ENCODE measurements at regions not wholly inside any gene's neighbourhood (a gene's known extent, or its start where the extent isn't known, plus 50 kb on each side); places are given as distances from the start of the nearest gene placed in this dataset.

DNA sequence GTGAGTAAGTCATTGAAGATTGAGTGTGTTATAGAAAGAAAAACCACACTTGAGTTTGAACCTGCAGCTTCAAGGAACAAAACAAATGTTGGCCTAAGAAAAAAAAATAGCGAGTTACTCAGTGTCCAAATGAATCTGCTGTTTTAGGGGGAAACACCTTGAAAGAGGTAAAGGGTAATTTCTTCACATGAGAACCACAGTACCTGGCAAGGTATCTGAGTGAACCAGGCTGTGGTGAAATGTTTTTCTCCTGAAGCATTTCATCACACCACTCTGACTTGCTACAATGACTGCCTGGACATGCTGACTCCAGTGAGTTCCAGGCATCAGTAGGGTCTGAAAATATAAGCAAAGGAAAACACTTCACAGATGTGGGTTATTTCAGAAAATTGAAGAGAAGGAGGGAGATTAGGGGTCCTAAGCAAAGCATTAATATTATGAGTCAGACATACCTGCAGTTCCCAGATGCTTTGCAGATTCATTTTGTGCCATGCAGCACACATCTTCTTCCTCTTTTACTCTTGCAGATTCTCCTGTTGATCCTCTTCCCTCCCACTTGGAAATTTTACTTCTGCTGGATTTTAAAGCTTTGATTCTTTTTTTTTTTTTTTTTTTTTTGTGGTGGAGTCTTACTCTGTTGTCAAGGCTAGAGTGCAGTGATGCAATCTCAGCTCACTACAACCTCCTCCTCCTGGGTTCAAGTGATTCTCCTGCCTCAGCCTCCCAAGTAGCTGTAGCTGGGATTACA, 206.2 kb upstream of the SGK1 start:
- DNase-seq (ENCODE audit: low spot score): no peak

DNA sequence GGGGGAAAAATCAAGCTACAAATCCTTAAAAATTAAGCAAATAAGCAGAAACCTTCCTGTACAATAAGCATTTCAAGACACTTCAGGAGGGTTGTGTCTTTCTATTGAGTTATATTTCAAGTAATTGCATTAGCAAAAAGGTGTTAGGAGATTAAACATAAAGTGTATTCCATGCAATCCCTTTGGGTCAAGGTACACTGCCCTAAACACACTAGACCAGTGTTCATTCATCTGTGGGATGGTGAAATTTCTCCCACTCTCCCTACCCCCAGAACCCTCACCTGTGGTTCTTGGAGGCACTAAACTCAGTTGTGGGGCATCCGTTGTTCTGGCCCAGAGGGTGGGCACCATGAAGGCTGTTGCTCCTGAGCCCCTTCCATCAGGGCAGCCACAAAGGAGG, 205.1 kb upstream of the SGK1 start:
- no peak for DNase-seq (ENCODE audit: low spot score)

DNA sequence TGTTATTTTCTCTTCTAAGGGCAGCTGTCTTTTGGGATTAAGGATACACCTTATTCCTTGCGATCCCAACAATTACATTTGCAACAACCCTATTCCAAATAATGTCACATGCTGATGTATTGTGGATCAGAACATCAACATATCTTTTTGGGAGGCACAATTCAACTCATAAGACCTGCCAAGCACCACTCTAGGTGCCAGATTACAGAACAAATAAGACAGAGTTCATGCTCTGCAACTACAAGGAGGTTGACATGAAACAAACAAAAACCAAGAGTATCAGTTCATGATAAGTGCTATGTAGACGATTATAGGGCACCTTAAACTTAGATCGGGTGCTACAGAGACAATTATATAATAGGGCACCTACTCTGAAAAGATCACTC, 203.2 kb upstream of the SGK1 start:
- DNase-seq (ENCODE audit: low spot score): no peak

DNA sequence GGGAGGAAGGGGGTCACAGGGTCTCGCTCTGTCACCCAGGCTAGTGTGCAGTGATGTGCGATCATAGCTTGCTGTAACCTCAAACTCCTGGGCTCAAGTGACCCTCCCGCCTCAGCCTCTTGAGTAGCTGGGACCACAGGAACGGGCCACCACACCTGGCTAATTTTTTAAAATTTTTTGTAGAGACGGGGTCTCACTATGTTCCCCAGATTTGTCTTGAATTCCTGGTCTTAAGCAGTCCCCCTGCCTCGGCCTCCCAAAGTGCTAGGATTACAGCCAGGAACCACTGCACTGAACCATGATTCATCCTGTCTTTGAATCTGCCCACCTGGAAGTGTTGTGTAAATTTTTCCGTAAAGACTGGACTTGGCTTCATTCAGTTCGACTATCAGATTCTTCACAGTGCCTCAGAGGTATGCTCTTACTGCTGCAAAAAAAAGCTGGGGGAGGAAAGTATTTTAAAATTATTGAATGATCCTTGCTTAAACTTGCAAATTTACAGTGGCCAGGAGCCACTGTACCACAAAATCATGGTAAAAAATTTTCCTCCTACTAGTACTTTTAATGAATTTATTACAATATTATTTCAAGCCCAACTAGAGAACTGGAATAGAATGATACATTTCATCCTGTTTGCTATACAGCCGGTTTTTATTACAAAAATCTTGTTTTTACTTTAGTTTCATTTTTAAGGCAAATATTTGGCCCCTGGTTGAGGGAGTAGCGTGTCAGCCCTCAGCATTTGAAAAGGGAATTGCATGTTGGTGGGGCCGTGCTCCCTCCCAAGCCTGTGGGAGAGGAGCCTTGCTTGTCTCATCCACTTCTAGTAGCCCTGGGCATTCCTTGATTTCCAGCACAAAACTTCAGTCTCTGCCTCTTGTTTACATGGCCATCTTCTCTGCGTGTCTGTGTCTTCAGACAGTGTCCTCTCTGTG, 202.5 kb upstream of the SGK1 start:
- no peak for DNase-seq (ENCODE audit: low spot score)

DNA sequence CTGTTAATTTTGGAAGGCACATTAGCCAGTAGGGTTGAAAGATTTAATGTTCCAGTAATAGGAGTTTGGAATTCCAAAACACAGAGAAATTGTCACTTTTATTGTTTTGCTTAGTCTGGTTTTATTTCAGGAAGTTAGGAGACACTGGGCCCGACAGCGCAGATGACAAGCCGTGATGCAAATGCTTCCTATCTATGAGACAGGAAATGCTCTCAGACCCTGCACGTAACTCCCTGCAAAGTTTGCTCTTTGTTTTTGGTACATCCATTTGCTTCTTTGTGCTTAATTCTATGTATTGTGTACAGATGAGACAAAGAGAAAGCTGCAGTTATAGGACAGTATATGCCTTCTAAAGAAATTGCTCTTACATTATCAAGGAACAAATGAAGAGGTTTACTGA, 201.6 kb upstream of the SGK1 start:
- DNase-seq (ENCODE audit: low spot score): peak; percentile 35

DNA sequence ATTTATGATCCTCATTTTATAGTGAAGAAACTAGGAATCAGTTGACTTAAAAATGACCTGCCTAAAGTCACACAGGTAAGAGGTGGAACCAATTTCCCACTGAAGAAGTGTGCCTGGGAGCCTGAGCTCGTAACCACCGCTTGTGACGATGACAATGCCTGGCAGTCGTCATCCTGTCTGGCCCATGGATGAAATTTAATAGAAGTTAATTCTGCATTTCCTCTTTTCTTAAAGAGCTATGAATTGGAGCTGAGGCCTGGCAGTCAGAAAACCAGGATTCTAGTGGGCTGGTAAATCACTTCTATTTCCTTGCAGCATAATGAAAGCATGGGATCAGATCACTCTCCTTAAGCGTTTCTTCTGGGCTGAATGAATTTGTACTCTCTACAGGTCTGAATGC, 200.0 kb upstream of the SGK1 start:
- no peak for DNase-seq (ENCODE audit: low spot score)

DNA sequence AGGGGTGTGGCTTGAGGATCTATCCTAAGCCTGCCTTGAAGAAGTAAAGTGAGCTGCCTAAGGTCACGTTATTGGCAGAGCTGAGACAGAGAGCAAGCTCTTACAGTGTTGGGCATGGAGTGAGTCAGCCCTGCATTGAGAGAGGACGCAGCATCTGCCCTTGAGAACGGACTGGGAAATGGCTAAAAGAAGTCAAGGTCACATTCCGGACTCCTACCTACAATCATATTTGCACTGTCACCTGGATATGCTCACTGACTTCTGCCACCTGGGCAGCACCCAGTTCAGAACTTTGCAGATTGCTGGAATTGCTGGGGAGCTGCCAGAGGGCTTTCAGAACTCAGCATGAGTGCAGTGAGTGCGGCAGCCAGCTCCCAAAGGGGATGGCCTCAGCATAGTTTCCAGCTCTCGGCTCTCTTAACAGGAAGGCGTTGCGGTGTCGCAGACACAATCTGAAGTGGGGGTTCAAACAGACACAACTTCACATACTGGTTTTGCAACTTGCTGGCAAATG, 199.3 kb upstream of the SGK1 start:
- no peak for DNase-seq (ENCODE audit: low spot score)

DNA sequence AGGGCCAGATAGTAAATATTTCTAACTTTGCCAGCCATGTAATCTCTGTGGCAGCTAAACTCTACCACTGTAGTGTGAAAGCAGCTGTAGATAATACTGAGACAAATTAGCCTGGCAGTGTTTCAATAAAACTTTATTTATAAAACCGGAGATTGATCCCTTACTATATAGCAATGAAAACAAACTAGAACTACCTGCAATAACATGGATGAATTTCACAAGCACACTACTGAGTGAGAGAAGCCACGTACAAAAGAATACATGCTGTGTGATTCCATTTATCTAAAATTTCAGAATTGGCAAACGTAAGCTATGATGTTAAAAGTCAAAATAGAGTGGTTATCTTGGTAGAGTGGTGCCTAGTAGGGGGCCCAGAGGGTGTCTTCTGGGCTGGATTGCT, 198.7 kb upstream of the SGK1 start:
- no peak for DNase-seq (ENCODE audit: low spot score)

DNA sequence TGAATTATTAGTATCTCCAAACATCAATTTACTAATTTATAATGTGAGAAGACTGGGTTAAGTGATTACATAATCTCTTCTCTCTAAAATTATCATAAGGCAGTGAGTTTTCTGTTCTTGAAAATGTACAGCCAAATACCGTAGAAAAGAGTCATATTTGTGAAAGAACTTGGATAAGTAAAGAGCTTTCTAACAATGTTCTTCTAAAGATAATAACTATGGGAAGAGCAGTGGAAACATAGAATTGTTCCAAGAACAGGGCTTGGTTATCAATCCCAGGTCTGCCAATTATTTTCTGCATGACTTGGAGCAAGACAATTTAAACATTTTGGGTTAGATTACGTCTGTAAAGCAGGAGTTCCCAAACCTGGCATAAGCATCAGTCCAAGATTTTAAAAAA, 198.1 kb upstream of the SGK1 start:
- DNase-seq (ENCODE audit: low spot score): no peak

DNA sequence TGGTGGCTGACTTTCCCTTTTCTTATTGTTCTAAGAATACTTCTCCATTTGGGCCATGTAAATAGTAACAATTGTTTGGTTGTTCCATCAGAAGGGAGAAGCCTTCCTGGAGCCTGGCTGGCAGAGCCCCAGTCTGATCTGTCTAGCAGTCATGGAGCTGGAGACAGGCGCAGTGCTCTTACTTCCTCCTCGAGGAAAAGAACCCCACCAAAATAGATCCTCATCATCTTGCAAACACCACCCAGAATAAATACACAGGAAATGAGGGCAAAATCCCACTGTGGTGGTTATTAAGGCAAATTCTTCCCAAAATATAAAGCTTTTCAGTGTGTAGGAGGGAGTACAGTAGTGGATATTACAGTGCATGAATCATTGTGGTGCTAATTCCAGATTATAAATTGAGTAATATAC, 195.1 kb upstream of the SGK1 start:
- DNase-seq (ENCODE audit: low spot score): no peak

DNA sequence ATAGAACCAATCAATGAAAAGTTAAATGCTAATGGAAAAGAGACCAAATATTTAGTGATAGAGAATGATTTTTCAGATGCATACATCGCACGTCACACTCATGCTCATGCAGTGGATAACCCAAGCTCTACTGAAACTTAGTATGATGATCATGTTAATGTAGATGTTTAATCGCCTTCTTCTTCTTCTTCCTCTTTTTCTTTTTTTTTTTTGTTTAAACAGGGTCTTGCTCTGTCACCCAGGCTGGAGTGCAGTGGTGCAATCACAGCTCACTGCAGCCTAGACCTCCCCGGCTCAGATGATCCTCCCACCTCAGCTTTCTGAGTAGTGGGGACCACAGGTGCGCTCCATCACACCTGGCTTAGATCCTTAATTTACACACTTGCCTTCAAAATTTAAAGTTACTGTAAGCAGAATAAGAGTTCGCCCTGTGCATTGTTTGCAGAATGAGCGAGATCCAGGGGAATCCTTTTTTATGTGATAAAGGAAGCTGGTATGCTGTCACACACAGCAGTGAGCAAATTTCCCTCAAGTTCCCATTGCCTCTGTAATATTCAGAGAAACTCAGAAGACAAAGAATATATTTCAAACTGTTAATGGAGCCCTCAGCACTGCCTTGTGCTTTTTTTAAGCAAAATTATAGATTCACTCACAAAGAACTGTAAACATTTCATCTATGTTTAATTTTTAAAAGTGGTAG, 194.2 kb upstream of the SGK1 start:
- DNase-seq (ENCODE audit: low spot score): no peak

DNA sequence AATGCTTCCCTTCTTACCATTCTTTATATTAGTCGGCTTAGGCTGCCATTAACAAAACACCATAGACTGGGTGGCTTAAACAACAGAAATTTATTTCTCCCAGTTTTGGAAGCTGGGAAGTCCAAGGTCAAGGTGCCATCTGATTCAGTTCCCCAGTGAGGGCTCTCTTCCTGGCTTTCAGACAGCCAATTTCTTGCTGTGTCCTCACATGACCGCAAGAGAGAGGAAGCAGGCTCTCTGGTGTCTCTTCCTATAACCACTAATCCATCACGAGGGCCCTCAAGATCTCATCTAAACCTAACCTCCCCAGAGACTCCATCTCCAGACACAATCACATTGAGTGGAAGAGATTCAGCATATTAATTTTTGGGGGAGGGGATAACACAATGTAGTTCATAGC, 193.0 kb upstream of the SGK1 start:
- DNase-seq (ENCODE audit: low spot score): no peak

DNA sequence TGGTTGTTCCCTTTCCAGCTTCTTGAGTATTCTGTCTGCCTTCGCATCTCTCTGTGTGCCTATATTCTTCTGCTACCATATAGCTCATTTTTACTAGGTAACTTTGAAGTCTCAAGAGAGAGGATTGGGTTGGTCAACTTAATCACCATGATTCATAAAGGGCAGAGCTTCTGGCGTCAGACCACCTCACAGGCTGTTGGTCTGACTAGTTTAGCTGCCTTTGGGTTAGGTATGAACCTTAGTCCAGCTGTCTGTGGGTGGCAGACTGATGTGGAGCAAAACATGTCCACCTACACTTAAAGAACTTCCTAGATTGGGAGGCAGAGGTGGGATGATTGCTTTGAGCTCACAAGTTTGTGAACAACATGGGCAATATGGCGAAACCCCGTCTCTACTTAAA, 192.2 kb upstream of the SGK1 start:
- DNase-seq (ENCODE audit: low spot score): no peak

DNA sequence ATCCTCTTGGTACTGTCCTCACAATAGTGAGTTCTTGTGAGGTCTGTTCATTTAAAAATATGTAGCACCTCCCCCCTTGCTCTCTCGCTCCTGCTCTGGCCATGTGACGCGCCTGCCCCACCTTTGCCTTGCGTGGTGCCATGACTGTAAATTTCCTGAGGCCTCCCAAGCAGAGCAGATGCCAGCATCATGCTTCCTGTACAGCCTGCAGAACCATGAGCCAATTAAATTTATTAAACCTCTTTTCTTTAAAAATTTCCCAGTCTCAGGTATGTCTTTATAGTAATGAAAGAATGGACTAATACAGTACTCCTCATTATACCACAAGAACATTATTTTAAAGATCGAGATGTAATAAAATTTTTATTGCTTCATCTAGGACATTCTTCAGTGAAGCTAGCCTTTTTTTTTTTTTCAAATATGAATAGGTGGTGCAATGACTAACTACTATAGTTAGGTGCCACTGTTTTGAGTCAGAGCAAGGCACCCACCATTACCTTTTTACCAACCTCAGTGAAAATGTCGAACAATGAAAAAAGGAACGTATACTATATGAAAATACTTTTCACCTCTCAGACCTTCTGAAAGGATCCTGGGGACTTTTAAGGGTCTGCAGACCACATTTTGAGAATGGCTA, 191.1 kb upstream of the SGK1 start:
- DNase-seq (ENCODE audit: low spot score): no peak

DNA sequence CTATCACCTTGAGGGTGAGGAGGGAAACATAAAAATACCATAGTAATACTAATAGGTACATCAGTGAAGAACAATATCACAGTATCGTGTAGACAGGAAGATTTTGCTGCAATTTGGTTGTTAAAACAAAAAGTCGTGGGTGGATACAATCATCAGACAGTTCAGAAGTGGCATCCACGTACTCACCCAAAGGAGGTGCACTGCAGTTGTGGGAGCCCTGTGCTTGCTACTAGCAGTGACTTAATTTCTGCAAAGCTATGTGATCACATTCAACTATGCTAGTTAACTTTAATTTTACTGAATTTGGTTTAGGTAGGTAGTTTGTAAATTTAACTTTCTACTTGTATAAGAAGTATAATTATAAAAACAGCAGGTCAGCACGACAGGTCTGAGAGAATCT, 188.2 kb upstream of the SGK1 start:
- no peak for DNase-seq (ENCODE audit: low spot score)

DNA sequence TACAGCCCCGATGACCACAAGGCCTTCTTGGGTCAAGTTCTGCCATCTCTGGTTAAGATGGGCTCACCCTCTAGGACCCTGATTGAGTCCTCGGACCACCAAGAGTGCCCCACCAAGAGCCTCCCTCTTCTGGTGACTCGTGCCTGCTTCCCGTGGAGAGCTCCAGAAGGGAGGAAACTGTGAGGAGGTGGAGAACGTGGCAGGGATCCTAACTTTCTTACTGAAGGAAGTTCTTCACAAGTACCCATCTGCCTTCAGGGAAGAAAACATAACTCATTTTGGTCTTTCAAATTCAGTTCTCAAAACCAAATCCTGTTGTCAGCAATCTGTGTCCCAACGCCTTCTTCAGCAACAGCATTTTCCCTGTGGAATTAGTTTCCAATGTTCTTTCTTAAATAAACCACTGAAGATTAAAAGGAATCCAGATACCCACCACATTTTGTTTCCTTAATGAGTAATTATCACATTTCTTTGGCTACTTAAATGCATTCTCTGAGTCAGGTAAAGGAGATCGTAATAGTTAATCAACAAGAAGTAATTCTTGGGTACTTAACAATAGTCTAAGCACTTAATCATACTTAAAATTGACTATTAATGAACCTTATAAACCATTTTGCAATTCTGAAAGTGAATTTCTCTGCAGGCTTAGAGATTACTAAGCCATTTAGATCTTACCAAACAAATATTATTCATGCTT, 185.8 kb upstream of the SGK1 start:
- no peak for DNase-seq (ENCODE audit: low spot score)

DNA sequence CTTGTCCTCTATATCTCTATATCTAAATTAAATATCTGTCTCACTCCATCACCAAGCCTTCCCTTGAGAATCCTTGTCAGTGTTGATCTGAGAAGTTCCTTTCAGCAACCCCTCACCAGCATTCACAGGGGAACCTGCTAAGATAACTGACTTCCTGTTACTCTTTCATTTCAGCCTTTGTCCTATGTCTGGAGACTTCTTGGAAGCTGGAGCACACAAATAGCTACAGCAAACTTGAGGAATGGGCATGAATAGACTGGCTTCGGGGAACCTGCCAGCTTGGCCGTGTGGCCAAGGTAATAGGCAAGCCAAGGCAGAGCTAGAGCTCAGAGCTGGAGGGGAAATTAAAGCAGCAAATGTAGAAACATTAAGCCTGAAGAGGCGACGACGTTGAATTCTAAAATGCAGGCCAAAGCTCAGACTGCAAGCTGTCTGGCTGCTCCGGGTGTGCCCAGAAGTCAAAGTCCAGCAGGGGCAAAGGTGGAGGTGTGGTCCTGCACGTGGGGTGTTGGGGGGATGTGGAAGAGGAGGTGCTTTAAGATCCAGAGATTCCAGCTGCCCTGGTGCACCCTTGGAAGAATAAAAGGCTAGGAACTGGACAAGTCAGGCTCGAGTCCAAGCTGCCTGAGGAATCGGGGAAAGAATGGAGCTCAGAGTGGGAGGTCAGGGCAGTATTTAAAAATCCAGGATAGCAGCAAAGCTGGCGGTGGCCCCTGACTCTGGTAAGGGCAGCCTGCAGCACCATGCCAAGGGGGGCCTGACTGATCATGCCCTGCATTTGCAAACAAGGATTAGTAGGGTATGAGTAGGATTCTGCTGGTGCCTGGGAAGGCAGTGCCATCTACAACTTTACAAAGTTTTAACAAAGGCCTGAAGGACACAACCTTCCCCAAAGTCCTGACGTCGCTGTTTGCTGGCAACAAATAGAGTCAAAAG, 185.0 kb upstream of the SGK1 start:
- no peak for DNase-seq (ENCODE audit: low spot score)

DNA sequence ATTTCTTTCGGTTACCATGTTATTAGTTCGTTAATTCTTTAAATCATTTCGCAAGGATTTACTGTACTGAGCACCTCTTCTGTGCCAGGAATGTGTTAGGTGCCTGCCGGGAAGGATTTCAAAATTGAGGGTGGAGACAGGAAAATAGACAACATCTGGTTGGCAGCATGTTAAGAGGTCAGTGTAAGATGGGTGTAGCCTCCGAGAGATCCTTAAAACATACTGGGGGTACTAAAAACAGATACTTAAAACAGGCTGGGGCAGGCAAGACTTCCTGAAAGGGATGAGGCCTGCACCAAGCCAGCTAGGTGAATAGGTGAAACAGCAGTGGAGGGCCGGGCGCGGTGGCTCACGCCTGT, 178.0 kb upstream of the SGK1 start:
- no peak for DNase-seq (ENCODE audit: low spot score)

DNA sequence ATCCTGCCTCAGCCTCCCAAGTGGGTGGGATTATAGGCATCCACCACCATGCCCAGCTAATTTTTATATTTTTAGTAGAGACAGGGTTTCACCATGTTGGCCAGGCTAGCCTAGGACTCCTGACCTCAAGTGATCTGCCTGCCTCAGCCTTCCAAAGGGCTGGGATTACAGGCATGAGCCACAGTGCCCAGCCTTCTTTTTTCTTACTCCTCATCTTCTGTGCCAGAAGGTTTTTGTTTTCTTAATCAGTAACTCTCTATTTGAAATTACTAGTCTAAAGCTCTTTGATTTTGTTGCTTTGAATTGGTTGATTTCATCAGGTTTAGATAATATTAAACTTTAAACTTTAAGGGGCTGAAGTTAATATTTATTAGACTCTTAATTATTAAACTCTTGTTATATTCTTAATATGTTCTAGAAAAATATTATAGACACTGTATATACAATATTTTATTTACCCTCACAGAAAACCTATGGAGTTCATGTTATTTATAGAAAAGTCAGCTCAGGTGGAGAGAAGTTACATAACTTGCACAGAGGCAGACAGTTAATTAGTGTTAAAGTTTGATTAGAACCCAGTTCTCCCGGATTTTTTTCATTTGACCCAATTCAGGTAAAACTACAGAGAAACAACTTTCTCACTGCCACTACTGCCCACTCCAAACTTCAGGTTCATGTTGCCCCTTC, 177.4 kb upstream of the SGK1 start:
- DNase-seq (ENCODE audit: low spot score): no peak

DNA sequence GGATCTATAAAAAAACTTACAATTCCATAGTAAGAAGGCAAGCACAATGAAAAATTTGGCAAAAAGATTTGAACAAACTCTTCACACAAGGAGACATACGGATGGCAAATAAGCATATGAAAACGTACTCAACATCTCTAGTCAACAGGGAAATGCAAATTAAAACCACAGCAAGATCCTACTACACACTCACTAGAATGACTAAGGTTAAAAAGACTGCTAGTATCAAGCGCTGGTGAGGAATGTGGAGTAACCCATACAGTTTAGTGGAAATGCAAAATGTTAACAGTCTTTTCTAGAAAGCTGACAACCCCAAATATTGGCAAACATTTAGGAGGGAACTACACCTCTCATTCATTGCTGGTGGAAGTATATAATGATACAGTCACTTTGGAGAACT, 175.9 kb upstream of the SGK1 start:
- no peak for DNase-seq (ENCODE audit: low spot score)
